ENCODE measurements at regions not wholly inside any gene's neighbourhood (a gene's known extent, or its start where the extent isn't known, plus 50 kb on each side); places are given as distances from the start of the nearest gene placed in this dataset.

GRCh38 chr13:26155568-26155967 lies 66.5 kb downstream of the RNF6 start:
- DNase-seq (ENCODE audit: low spot score) = no peak

GRCh38 chr13:26133851-26134250 lies 82.0 kb upstream of the SHISA2 start:
- DNase-seq (ENCODE audit: low spot score) = no peak

GRCh38 chr13:26133286-26133685 lies 81.5 kb upstream of the SHISA2 start:
- no peak for DNase-seq (ENCODE audit: low spot score)

- peak; percentile 16 for DNase-seq (ENCODE audit: low spot score)
These were observed 80.9 kb upstream of the SHISA2 start for GRCh38 chr13:26132756-26133155.

- no peak for DNase-seq (ENCODE audit: low spot score)
These were observed 76.9 kb upstream of the SHISA2 start for GRCh38 chr13:26128676-26129075.

- no peak for DNase-seq (ENCODE audit: low spot score)
These were observed 65.8 kb upstream of the SHISA2 start for GRCh38 chr13:26117620-26118019.

GRCh38 chr13:26112843-26113242 lies 61.0 kb upstream of the SHISA2 start:
- no peak for DNase-seq (ENCODE audit: low spot score)

GRCh38 chr13:26111797-26112196 lies 60.0 kb upstream of the SHISA2 start:
- no peak for DNase-seq (ENCODE audit: low spot score)
